ENCODE measurements at regions not wholly inside any gene's neighbourhood (a gene's known extent, or its start where the extent isn't known, plus 50 kb on each side); places are given as distances from the start of the nearest gene placed in this dataset.
A peak's percentile ranks its signal among the peaks of the same experiment; 100 is the strongest.

GRCh38 chrX:41024755-41025154 is 60.5 kb upstream of the USP9X start:
- no peak overlapping the region for H3K18ac ChIP-seq (ENCODE audit: low read depth in 1 of 2, low read length in 2 of 2)
- no peak overlapping the region for H2BK12ac ChIP-seq (ENCODE audit: low read length in 2 of 2)
- no peak overlapping the region for H4K91ac ChIP-seq (ENCODE audit: low read length)
- H3K4ac ChIP-seq (ENCODE audit: low read depth in 1 of 2, low read length in 2 of 2) = no peak overlapping the region
- H3K4me1 ChIP-seq (ENCODE audit: control insufficient read depth, insufficient read depth, low read depth, low read length) = peaks cover 1% of the 10 kb centered on the region
- no peak overlapping the region for H2BK15ac ChIP-seq (ENCODE audit: low read depth, poor library complexity, severe bottlenecking)
- H3K27me3 ChIP-seq (ENCODE audit: control insufficient read depth in 1 of 2, insufficient read depth in 1 of 2, low read length in 2 of 2) = peaks cover 0 to 25% of the 10 kb centered on the region in 2 experiments
- H3K9me3 ChIP-seq (ENCODE audit: control insufficient read depth, low read length) = peaks cover 5% of the 10 kb centered on the region
- H3K79me1 ChIP-seq (replicated peaks; ENCODE audit: low read length, poor library complexity, severe bottlenecking) = no peaks in the 10 kb centered on the region
- H3K27ac ChIP-seq (ENCODE audit: low read length, poor library complexity, severe bottlenecking) = no peak overlapping the region
- H2AFZ ChIP-seq (ENCODE audit: low read depth, low read length) = no peak overlapping the region
- H3K9ac ChIP-seq (ENCODE audit: low read length) = no peak overlapping the region
- DNase-seq = no peak
- 96% methylated on average over 4 of the region's 6 CpGs for WGBS
- H2BK5ac ChIP-seq (ENCODE audit: low read depth, low read length, poor library complexity, severe bottlenecking) = no peak overlapping the region
- no peak overlapping the region for H3K14ac ChIP-seq (ENCODE audit: low read length in 2 of 2)
- H2BK120ac ChIP-seq (ENCODE audit: low read depth, low read length) = no peak overlapping the region
- no peak overlapping the region for H3K4me3 ChIP-seq (ENCODE audit: insufficient read depth in 1 of 2, low read depth in 1 of 2, low read length in 2 of 2)
- no peak overlapping the region for H4K8ac ChIP-seq (ENCODE audit: low read length)
- no peaks in the 10 kb centered on the region for H3K36me3 ChIP-seq (ENCODE audit: control insufficient read depth in 1 of 2, insufficient read depth in 2 of 2, low read depth in 1 of 2, low read length in 2 of 2)
- no peak overlapping the region for H3K4me2 ChIP-seq (ENCODE audit: low read length, poor library complexity, severe bottlenecking)
- H2AK5ac ChIP-seq (ENCODE audit: low read length, severe bottlenecking) = no peak overlapping the region
- H3K23ac ChIP-seq (ENCODE audit: low read length in 2 of 2) = no peak overlapping the region

GRCh38 chrX:41025926-41026701 is 59.1 kb upstream of the USP9X start:
- no peak for DNase-seq
- peaks cover 1% of the 10 kb centered on the region for H3K4me1 ChIP-seq (ENCODE audit: control insufficient read depth, insufficient read depth, low read depth, low read length)
- H2AK5ac ChIP-seq (ENCODE audit: low read length, severe bottlenecking) = no peak overlapping the region
- no peak overlapping the region for H3K18ac ChIP-seq (ENCODE audit: low read depth in 1 of 2, low read length in 2 of 2)
- no peak overlapping the region for H4K91ac ChIP-seq (ENCODE audit: low read length)
- peaks cover 5% of the 10 kb centered on the region for H3K9me3 ChIP-seq (ENCODE audit: control insufficient read depth, low read length)
- H3K27me3 ChIP-seq (ENCODE audit: control insufficient read depth in 1 of 2, insufficient read depth in 1 of 2, low read length in 2 of 2) = peaks cover 0 to 29% of the 10 kb centered on the region in 2 experiments
- peak overlapping the region in 1 of 2 experiments; percentile 51 for H3K4me3 ChIP-seq (ENCODE audit: insufficient read depth in 1 of 2, low read depth in 1 of 2, low read length in 2 of 2)
- H3K9ac ChIP-seq (ENCODE audit: low read length) = peak overlapping the region; percentile 84
- no peak overlapping the region for H2BK120ac ChIP-seq (ENCODE audit: low read depth, low read length)
- H3K4me2 ChIP-seq (ENCODE audit: low read length, poor library complexity, severe bottlenecking) = no peak overlapping the region
- WGBS = 20% methylated on average over 9 of the region's 13 CpGs
- peak overlapping the region; percentile 21 for H3K27ac ChIP-seq (ENCODE audit: low read length, poor library complexity, severe bottlenecking)
- no peak overlapping the region for H4K8ac ChIP-seq (ENCODE audit: low read length)
- no peaks in the 10 kb centered on the region for H3K36me3 ChIP-seq (ENCODE audit: control insufficient read depth in 1 of 2, insufficient read depth in 2 of 2, low read depth in 1 of 2, low read length in 2 of 2)
- no peaks in the 10 kb centered on the region for H3K79me1 ChIP-seq (replicated peaks; ENCODE audit: low read length, poor library complexity, severe bottlenecking)
- no peak overlapping the region for H2BK15ac ChIP-seq (ENCODE audit: low read depth, poor library complexity, severe bottlenecking)
- H3K23ac ChIP-seq (ENCODE audit: low read length in 2 of 2) = no peak overlapping the region
- H2BK12ac ChIP-seq (ENCODE audit: low read length in 2 of 2) = no peak overlapping the region
- H3K14ac ChIP-seq (ENCODE audit: low read length in 2 of 2) = no peak overlapping the region
- H2AFZ ChIP-seq (ENCODE audit: low read depth, low read length) = no peak overlapping the region
- H2BK5ac ChIP-seq (ENCODE audit: low read depth, low read length, poor library complexity, severe bottlenecking) = no peak overlapping the region
- H3K4ac ChIP-seq (ENCODE audit: low read depth in 1 of 2, low read length in 2 of 2) = no peak overlapping the region

- Histone ChIP-seq H3K36me3 (ENCODE audit: control insufficient read depth in 1 of 2, insufficient read depth in 2 of 2, low read depth in 1 of 2, low read length in 2 of 2) (no peaks in the 10 kb centered on the region), H3K9ac (ENCODE audit: low read length) (peak overlapping the region; percentile 84), H3K27me3 (ENCODE audit: control insufficient read depth in 1 of 2, insufficient read depth in 1 of 2, low read length in 2 of 2) (peaks cover 0 to 35% of the 10 kb centered on the region in 2 experiments), H3K14ac (ENCODE audit: low read length in 2 of 2) (no peak overlapping the region), H2BK5ac (ENCODE audit: low read depth, low read length, poor library complexity, severe bottlenecking) (no peak overlapping the region), H3K18ac (ENCODE audit: low read depth in 1 of 2, low read length in 2 of 2) (no peak overlapping the region), H4K8ac (ENCODE audit: low read length) (no peak overlapping the region), H2AK5ac (ENCODE audit: low read length, severe bottlenecking) (no peak overlapping the region), H3K4me3 (ENCODE audit: insufficient read depth in 1 of 2, low read depth in 1 of 2, low read length in 2 of 2) (no peak overlapping the region), H2AFZ (ENCODE audit: low read depth, low read length) (no peak overlapping the region), H3K27ac (ENCODE audit: low read length, poor library complexity, severe bottlenecking) (peak overlapping the region; percentile 51), H3K4ac (ENCODE audit: low read depth in 1 of 2, low read length in 2 of 2) (no peak overlapping the region), H2BK120ac (ENCODE audit: low read depth, low read length) (no peak overlapping the region), H2BK12ac (ENCODE audit: low read length in 2 of 2) (no peak overlapping the region), H2BK15ac (ENCODE audit: low read depth, poor library complexity, severe bottlenecking) (no peak overlapping the region), H4K91ac (ENCODE audit: low read length) (no peak overlapping the region), H3K9me3 (ENCODE audit: control insufficient read depth, low read length) (peaks cover 5% of the 10 kb centered on the region), H3K4me2 (ENCODE audit: low read length, poor library complexity, severe bottlenecking) (no peak overlapping the region), H3K4me1 (ENCODE audit: control insufficient read depth, insufficient read depth, low read depth, low read length) (peaks cover 1% of the 10 kb centered on the region), H3K23ac (ENCODE audit: low read length in 2 of 2) (no peak overlapping the region), H3K79me1 (replicated peaks; ENCODE audit: low read length, poor library complexity, severe bottlenecking) (no peaks in the 10 kb centered on the region)
- WGBS = no CpG with 5 or more reads among the region's 5 CpGs
- no peak for DNase-seq
Observed at GRCh38 chrX:41026702-41027078, 58.6 kb upstream of the USP9X start.

- H2BK12ac ChIP-seq (ENCODE audit: low read length in 2 of 2) = no peak overlapping the region
- no peak overlapping the region for H2AK5ac ChIP-seq (ENCODE audit: low read length, severe bottlenecking)
- H3K9me3 ChIP-seq (ENCODE audit: control insufficient read depth, low read length) = peaks cover 1% of the 10 kb centered on the region
- no peak overlapping the region for H3K18ac ChIP-seq (ENCODE audit: low read depth in 1 of 2, low read length in 2 of 2)
- H2AFZ ChIP-seq (ENCODE audit: low read depth, low read length) = no peak overlapping the region
- no peak overlapping the region for H3K4me2 ChIP-seq (ENCODE audit: low read length, poor library complexity, severe bottlenecking)
- no peak overlapping the region for H3K27ac ChIP-seq (ENCODE audit: low read length, poor library complexity, severe bottlenecking)
- no peak overlapping the region for H3K9ac ChIP-seq (ENCODE audit: low read length)
- no peak overlapping the region for H4K91ac ChIP-seq (ENCODE audit: low read length)
- no peak overlapping the region for H3K23ac ChIP-seq (ENCODE audit: low read length in 2 of 2)
- peaks cover 1% of the 10 kb centered on the region for H3K4me1 ChIP-seq (ENCODE audit: control insufficient read depth, insufficient read depth, low read depth, low read length)
- no peak overlapping the region for H3K14ac ChIP-seq (ENCODE audit: low read length in 2 of 2)
- WGBS = 57% methylated on average over 6 of the region's 7 CpGs
- H3K79me1 ChIP-seq (replicated peaks; ENCODE audit: low read length, poor library complexity, severe bottlenecking) = no peaks in the 10 kb centered on the region
- no peaks in the 10 kb centered on the region for H3K36me3 ChIP-seq (ENCODE audit: control insufficient read depth in 1 of 2, insufficient read depth in 2 of 2, low read depth in 1 of 2, low read length in 2 of 2)
- H3K4ac ChIP-seq (ENCODE audit: low read depth in 1 of 2, low read length in 2 of 2) = no peak overlapping the region
- peaks cover 0 to 28% of the 10 kb centered on the region in 2 experiments for H3K27me3 ChIP-seq (ENCODE audit: control insufficient read depth in 1 of 2, insufficient read depth in 1 of 2, low read length in 2 of 2)
- H2BK5ac ChIP-seq (ENCODE audit: low read depth, low read length, poor library complexity, severe bottlenecking) = no peak overlapping the region
- DNase-seq = peak; percentile 40
- no peak overlapping the region for H2BK120ac ChIP-seq (ENCODE audit: low read depth, low read length)
- no peak overlapping the region for H2BK15ac ChIP-seq (ENCODE audit: low read depth, poor library complexity, severe bottlenecking)
- H4K8ac ChIP-seq (ENCODE audit: low read length) = no peak overlapping the region
- H3K4me3 ChIP-seq (ENCODE audit: insufficient read depth in 1 of 2, low read depth in 1 of 2, low read length in 2 of 2) = no peak overlapping the region
Observed at GRCh38 chrX:41029332-41029731, 55.9 kb upstream of the USP9X start.

Measured in mesenchymal stem cell (in vitro differentiated cells and primary cell).